ENCODE measurements at regions not wholly inside any gene's neighbourhood (a gene's known extent, or its start where the extent isn't known, plus 50 kb on each side); places are given as distances from the start of the nearest gene placed in this dataset.

GRCh38 chr7:108989319-108989718, 419.6 kb downstream of the DNAJB9 start:
- intact Hi-C loops (cut with DNase I), result no loop called here
- Histone ChIP-seq H3K27ac (ENCODE audit: low read length) (no peak overlapping the region), H3K4me1 (ENCODE audit: control insufficient read depth, insufficient read depth, low read length) (no peaks in the 10 kb centered on the region), H3K27me3 (ENCODE audit: control insufficient read depth, insufficient read depth) (no peaks in the 10 kb centered on the region), H3K4me3 (ENCODE audit: low read length) (no peak overlapping the region), H3K9me3 (ENCODE audit: control insufficient read depth, low read length) (no peaks in the 10 kb centered on the region)
- WGBS, result 94% methylated on average over 2 of the region's 2 CpGs
- ATAC-seq, result no peak
- no peak for DNase-seq

GRCh38 chr7:108997480-108997879, 427.8 kb downstream of the DNAJB9 start:
- no peak overlapping the region for H3K27ac ChIP-seq (ENCODE audit: low read length)
- intact Hi-C loops (cut with DNase I), result no loop called here
- no peaks in the 10 kb centered on the region for H3K27me3 ChIP-seq (ENCODE audit: control insufficient read depth, insufficient read depth)
- 90% methylated on average over 6 of the region's 6 CpGs for WGBS
- H3K4me1 ChIP-seq (ENCODE audit: control insufficient read depth, insufficient read depth, low read length), result no peaks in the 10 kb centered on the region
- DNase-seq, result no peak
- H3K4me3 ChIP-seq (ENCODE audit: low read length), result no peak overlapping the region
- ATAC-seq, result no peak
- H3K9me3 ChIP-seq (ENCODE audit: control insufficient read depth, low read length), result no peaks in the 10 kb centered on the region

GRCh38 chr7:109003742-109004141, 434.1 kb downstream of the DNAJB9 start:
- ATAC-seq (no peak), DNase-seq (no peak)
- H3K4me1 ChIP-seq (ENCODE audit: control insufficient read depth, insufficient read depth, low read length), result no peaks in the 10 kb centered on the region
- H3K4me3 ChIP-seq (ENCODE audit: low read length), result no peak overlapping the region
- no peaks in the 10 kb centered on the region for H3K9me3 ChIP-seq (ENCODE audit: control insufficient read depth, low read length)
- intact Hi-C loops (cut with DNase I), result no loop called here
- no peak overlapping the region for H3K27ac ChIP-seq (ENCODE audit: low read length)
- WGBS, result 78% methylated on average over 1 of the region's 1 CpG
- no peaks in the 10 kb centered on the region for H3K27me3 ChIP-seq (ENCODE audit: control insufficient read depth, insufficient read depth)

- WGBS, result 50% methylated on average over 6 of the region's 6 CpGs
- no peak for ATAC-seq
- intact Hi-C loops (cut with DNase I), result no loop called here
- H3K27me3 ChIP-seq (ENCODE audit: control insufficient read depth, insufficient read depth), result no peaks in the 10 kb centered on the region
- no peaks in the 10 kb centered on the region for H3K4me1 ChIP-seq (ENCODE audit: control insufficient read depth, insufficient read depth, low read length)
- no peaks in the 10 kb centered on the region for H3K9me3 ChIP-seq (ENCODE audit: control insufficient read depth, low read length)
- no peak overlapping the region for H3K27ac ChIP-seq (ENCODE audit: low read length)
- DNase-seq, result no peak
- H3K4me3 ChIP-seq (ENCODE audit: low read length), result no peak overlapping the region
Measured at GRCh38 chr7:109009636-109010035, 440.0 kb downstream of the DNAJB9 start.

- Histone ChIP-seq H3K9me3 (ENCODE audit: control insufficient read depth, low read length) (no peaks in the 10 kb centered on the region), H3K4me3 (ENCODE audit: low read length) (no peak overlapping the region), H3K27me3 (ENCODE audit: control insufficient read depth, insufficient read depth) (no peaks in the 10 kb centered on the region), H3K27ac (ENCODE audit: low read length) (no peak overlapping the region), H3K4me1 (ENCODE audit: control insufficient read depth, insufficient read depth, low read length) (no peaks in the 10 kb centered on the region)
- DNase-seq, result no peak
- WGBS, result 73% methylated on average over 4 of the region's 4 CpGs
- ATAC-seq, result no peak
- intact Hi-C loops (cut with DNase I), result no loop called here
Measured at GRCh38 chr7:109020251-109020650, 450.6 kb downstream of the DNAJB9 start.

GRCh38 chr7:109021390-109021789, 451.7 kb downstream of the DNAJB9 start:
- intact Hi-C loops (cut with DNase I), result no loop called here
- H3K9me3 ChIP-seq (ENCODE audit: control insufficient read depth, low read length), result no peaks in the 10 kb centered on the region
- 83% methylated on average over 2 of the region's 2 CpGs for WGBS
- ATAC-seq (no peak), DNase-seq (no peak)
- H3K4me1 ChIP-seq (ENCODE audit: control insufficient read depth, insufficient read depth, low read length), result no peaks in the 10 kb centered on the region
- H3K4me3 ChIP-seq (ENCODE audit: low read length), result no peak overlapping the region
- H3K27me3 ChIP-seq (ENCODE audit: control insufficient read depth, insufficient read depth), result no peaks in the 10 kb centered on the region
- no peak overlapping the region for H3K27ac ChIP-seq (ENCODE audit: low read length)

GRCh38 chr7:109029866-109030265, 460.2 kb downstream of the DNAJB9 start:
- H3K4me1 ChIP-seq (ENCODE audit: control insufficient read depth, insufficient read depth, low read length), result no peaks in the 10 kb centered on the region
- ATAC-seq (no peak), DNase-seq (no peak)
- no peak overlapping the region for H3K27ac ChIP-seq (ENCODE audit: low read length)
- WGBS, result 83% methylated on average over 3 of the region's 3 CpGs
- H3K27me3 ChIP-seq (ENCODE audit: control insufficient read depth, insufficient read depth), result no peaks in the 10 kb centered on the region
- H3K9me3 ChIP-seq (ENCODE audit: control insufficient read depth, low read length), result no peaks in the 10 kb centered on the region
- intact Hi-C loops (cut with DNase I), result no loop called here
- no peak overlapping the region for H3K4me3 ChIP-seq (ENCODE audit: low read length)

- intact Hi-C loops (cut with DNase I), result no loop called here
Measured at GRCh38 chr7:109044691-109045090, 475.0 kb downstream of the DNAJB9 start.

GRCh38 chr7:109049366-109049765, 479.7 kb downstream of the DNAJB9 start:
- DNase-seq (no peak), ATAC-seq (no peak)
- WGBS, result 89% methylated on average over 2 of the region's 2 CpGs
- Histone ChIP-seq H3K4me1 (ENCODE audit: control insufficient read depth, insufficient read depth, low read length) (no peaks in the 10 kb centered on the region), H3K27me3 (ENCODE audit: control insufficient read depth, insufficient read depth) (no peaks in the 10 kb centered on the region), H3K4me3 (ENCODE audit: low read length) (no peak overlapping the region), H3K9me3 (ENCODE audit: control insufficient read depth, low read length) (no peaks in the 10 kb centered on the region), H3K27ac (ENCODE audit: low read length) (no peak overlapping the region)
- intact Hi-C loops (cut with DNase I), result no loop called here

More at GRCh38 chr7:109044691-109045090, 475.0 kb downstream of the DNAJB9 start:
- no peak overlapping the region for H3K27ac ChIP-seq (ENCODE audit: low read length)
- H3K27me3 ChIP-seq (ENCODE audit: control insufficient read depth, insufficient read depth), result no peaks in the 10 kb centered on the region
- ATAC-seq (no peak), DNase-seq (no peak)
- H3K4me1 ChIP-seq (ENCODE audit: control insufficient read depth, insufficient read depth, low read length), result no peaks in the 10 kb centered on the region
- no peak overlapping the region for H3K4me3 ChIP-seq (ENCODE audit: low read length)
- WGBS, result 71% methylated on average over 1 of the region's 1 CpG
- H3K9me3 ChIP-seq (ENCODE audit: control insufficient read depth, low read length), result no peaks in the 10 kb centered on the region

- intact Hi-C loops (cut with DNase I), result no loop called here
- Histone ChIP-seq H3K4me1 (ENCODE audit: control insufficient read depth, insufficient read depth, low read length) (no peaks in the 10 kb centered on the region), H3K27me3 (ENCODE audit: control insufficient read depth, insufficient read depth) (no peaks in the 10 kb centered on the region), H3K9me3 (ENCODE audit: control insufficient read depth, low read length) (no peaks in the 10 kb centered on the region), H3K4me3 (ENCODE audit: low read length) (no peak overlapping the region), H3K27ac (ENCODE audit: low read length) (no peak overlapping the region)
- DNase-seq (no peak), ATAC-seq (no peak)
- 97% methylated on average over 1 of the region's 1 CpG for WGBS
Measured at GRCh38 chr7:109059089-109059488, 489.4 kb downstream of the DNAJB9 start.

GRCh38 chr7:109062798-109063197, 493.1 kb downstream of the DNAJB9 start:
- H3K9me3 ChIP-seq (ENCODE audit: control insufficient read depth, low read length), result no peaks in the 10 kb centered on the region
- no peak for ATAC-seq
- no peak overlapping the region for H3K4me3 ChIP-seq (ENCODE audit: low read length)
- no peaks in the 10 kb centered on the region for H3K4me1 ChIP-seq (ENCODE audit: control insufficient read depth, insufficient read depth, low read length)
- no peak overlapping the region for H3K27ac ChIP-seq (ENCODE audit: low read length)
- H3K27me3 ChIP-seq (ENCODE audit: control insufficient read depth, insufficient read depth), result no peaks in the 10 kb centered on the region
- WGBS, result 78% methylated on average over 4 of the region's 4 CpGs
- DNase-seq, result no peak
- intact Hi-C loops (cut with DNase I), result no loop called here

GRCh38 chr7:109073543-109073942, 503.9 kb downstream of the DNAJB9 start:
- Histone ChIP-seq H3K27me3 (ENCODE audit: control insufficient read depth, insufficient read depth) (no peaks in the 10 kb centered on the region), H3K4me3 (ENCODE audit: low read length) (no peak overlapping the region), H3K27ac (ENCODE audit: low read length) (no peak overlapping the region), H3K9me3 (ENCODE audit: control insufficient read depth, low read length) (no peaks in the 10 kb centered on the region), H3K4me1 (ENCODE audit: control insufficient read depth, insufficient read depth, low read length) (no peaks in the 10 kb centered on the region)
- intact Hi-C loops (cut with DNase I), result no loop called here
- WGBS, result 86% methylated on average over 3 of the region's 3 CpGs
- no peak for DNase-seq
- no peak for ATAC-seq
